ENCODE measurements at regions not wholly inside any gene's neighbourhood (a gene's known extent, or its start where the extent isn't known, plus 50 kb on each side); places are given as distances from the start of the nearest gene placed in this dataset.

- intact Hi-C loops (cut with micrococcal nuclease), result no loop called here
- H3K27me3 Mint-ChIP-seq (ENCODE audit: low read depth in 2 of 2), result no peaks in the 10 kb centered on the region
- TF ChIP-seq CTCF (IDR thresholded peaks at IDR 0.05), result no peak
- no peak overlapping the region for H3K27ac Mint-ChIP-seq
- Histone ChIP-seq H3K27me3 (ENCODE audit: control insufficient read depth, insufficient read depth, low read length) (no peaks in the 10 kb centered on the region), H3K4me3 (ENCODE audit: low read length) (no peak overlapping the region), H3K4me1 (ENCODE audit: control insufficient read depth, insufficient read depth, low read length) (no peaks in the 10 kb centered on the region), H3K9me3 (ENCODE audit: control insufficient read depth, insufficient read depth, low read length) (no peaks in the 10 kb centered on the region), H3K27ac (ENCODE audit: low read length) (no peak overlapping the region), H3K36me3 (ENCODE audit: control insufficient read depth, insufficient read depth, low read length) (no peaks in the 10 kb centered on the region)
- DNase-seq, result no peak
- H3K9me3 Mint-ChIP-seq, result peaks cover 12 to 23% of the 10 kb centered on the region in 2 donors
- H3K4me1 Mint-ChIP-seq, result no peaks in the 10 kb centered on the region
- H3K4me3 Mint-ChIP-seq, result no peak overlapping the region
- ATAC-seq, result no peak
- 95% methylated on average over 3 of the region's 5 CpGs for WGBS (ENCODE audit: insufficient coverage)
- H3K36me3 Mint-ChIP-seq, result peaks cover 10% of the 10 kb centered on the region
Measured at GRCh38 chr5:125950012-125950615, 473.1 kb upstream of the GRAMD2B start.

- DNase-seq (no peak), ATAC-seq (no peak)
- WGBS (ENCODE audit: insufficient coverage), result 52% methylated on average over 1 of the region's 1 CpG
- no peaks in the 10 kb centered on the region for H3K36me3 ChIP-seq (ENCODE audit: control insufficient read depth, insufficient read depth, low read length)
- no peak for TF ChIP-seq CTCF (IDR thresholded peaks at IDR 0.05)
- H3K4me3 ChIP-seq (ENCODE audit: low read length), result no peak overlapping the region
- no peaks in the 10 kb centered on the region for H3K9me3 ChIP-seq (ENCODE audit: control insufficient read depth, insufficient read depth, low read length)
- Mint-ChIP-seq H3K27ac (no peak overlapping the region), H3K9me3 (peaks cover 18 to 29% of the 10 kb centered on the region in 2 donors), H3K4me3 (no peak overlapping the region), H3K36me3 (no peaks in the 10 kb centered on the region), H3K4me1 (no peaks in the 10 kb centered on the region), H3K27me3 (ENCODE audit: low read depth in 2 of 2) (no peaks in the 10 kb centered on the region)
- no peak overlapping the region for H3K27ac ChIP-seq (ENCODE audit: low read length)
- intact Hi-C loops (cut with micrococcal nuclease), result no loop called here
- H3K27me3 ChIP-seq (ENCODE audit: control insufficient read depth, insufficient read depth, low read length), result no peaks in the 10 kb centered on the region
- no peaks in the 10 kb centered on the region for H3K4me1 ChIP-seq (ENCODE audit: control insufficient read depth, insufficient read depth, low read length)
Measured at GRCh38 chr5:125961150-125961549, 462.1 kb upstream of the GRAMD2B start.

- no peaks in the 10 kb centered on the region for H3K36me3 Mint-ChIP-seq
Measured at GRCh38 chr5:125965577-125965976, 457.6 kb upstream of the GRAMD2B start.

More at GRCh38 chr5:125965577-125965976, 457.6 kb upstream of the GRAMD2B start:
- Histone ChIP-seq H3K36me3 (ENCODE audit: control insufficient read depth, insufficient read depth, low read length) (no peaks in the 10 kb centered on the region), H3K27me3 (ENCODE audit: control insufficient read depth, insufficient read depth, low read length) (no peaks in the 10 kb centered on the region), H3K4me3 (ENCODE audit: low read length) (no peak overlapping the region), H3K9me3 (ENCODE audit: control insufficient read depth, insufficient read depth, low read length) (no peaks in the 10 kb centered on the region), H3K27ac (ENCODE audit: low read length) (no peak overlapping the region), H3K4me1 (ENCODE audit: control insufficient read depth, insufficient read depth, low read length) (no peaks in the 10 kb centered on the region)
- intact Hi-C loops (cut with micrococcal nuclease), result no loop called here
- no peak overlapping the region for H3K4me3 Mint-ChIP-seq
- 87% methylated on average over 2 of the region's 4 CpGs for WGBS (ENCODE audit: insufficient coverage)
- H3K27me3 Mint-ChIP-seq (ENCODE audit: low read depth in 2 of 2), result no peaks in the 10 kb centered on the region
- no peak overlapping the region for H3K27ac Mint-ChIP-seq
- no peak for TF ChIP-seq CTCF (IDR thresholded peaks at IDR 0.05)
- H3K9me3 Mint-ChIP-seq, result peaks cover 18 to 24% of the 10 kb centered on the region in 2 donors
- no peak for ATAC-seq
- no peak for DNase-seq
- H3K4me1 Mint-ChIP-seq, result no peaks in the 10 kb centered on the region

All from natural killer cell (primary cell).